NCI-H2107 (cell line): ENCODE measurements at regions not wholly inside any gene's neighbourhood (a gene's known extent, or its start where the extent isn't known, plus 50 kb on each side); places are given as distances from the start of the nearest gene placed in this dataset.

Experiments used
- DNase-seq: peaks from one replicate; lab custom pipeline; 2025; lab: John Stamatoyannopoulos, UW

GRCh38 chr10:36373424-36374096, 731.5 kb upstream of the FZD8 start:
- DNase-seq, result no peak

- DNase-seq, result no peak
These were observed 725.3 kb upstream of the FZD8 start for GRCh38 chr10:36367362-36367761.

- no peak for DNase-seq
These were observed 724.7 kb upstream of the FZD8 start for GRCh38 chr10:36366843-36367242.

- DNase-seq, result no peak
These were observed 724.0 kb upstream of the FZD8 start for GRCh38 chr10:36366065-36366464.

- DNase-seq, result no peak
These were observed 720.2 kb upstream of the FZD8 start for GRCh38 chr10:36362257-36362656.

GRCh38 chr10:36358736-36359135, 716.6 kb upstream of the FZD8 start:
- DNase-seq, result no peak

- no peak for DNase-seq
These were observed 712.5 kb upstream of the FZD8 start for GRCh38 chr10:36354633-36355032.

- no peak for DNase-seq
These were observed 709.1 kb upstream of the FZD8 start for GRCh38 chr10:36351159-36351558.

GRCh38 chr10:36349445-36350078, 707.5 kb upstream of the FZD8 start:
- no peak for DNase-seq

GRCh38 chr10:36345807-36346206, 703.7 kb upstream of the FZD8 start:
- no peak for DNase-seq

- DNase-seq, result no peak
These were observed 703.1 kb upstream of the FZD8 start for GRCh38 chr10:36345175-36345533.

GRCh38 chr10:36344240-36345174, 702.4 kb upstream of the FZD8 start:
- DNase-seq, result no peak

GRCh38 chr10:36342781-36343180, 700.7 kb upstream of the FZD8 start:
- DNase-seq, result no peak

GRCh38 chr10:36341471-36341870, 699.4 kb upstream of the FZD8 start:
- no peak for DNase-seq

- no peak for DNase-seq
These were observed 694.2 kb upstream of the FZD8 start for GRCh38 chr10:36336315-36336714.

- no peak for DNase-seq
These were observed 691.4 kb upstream of the FZD8 start for GRCh38 chr10:36333446-36333845.

GRCh38 chr10:36332926-36333325, 690.8 kb upstream of the FZD8 start:
- DNase-seq, result no peak

GRCh38 chr10:36331121-36331520, 689.0 kb upstream of the FZD8 start:
- no peak for DNase-seq

GRCh38 chr10:36325815-36326214, 683.7 kb upstream of the FZD8 start:
- no peak for DNase-seq

- DNase-seq, result no peak
These were observed 682.7 kb upstream of the FZD8 start for GRCh38 chr10:36324831-36325230.

GRCh38 chr10:36313142-36313541, 671.0 kb upstream of the FZD8 start:
- peak; percentile 21 for DNase-seq

GRCh38 chr10:36303896-36304295, 661.8 kb upstream of the FZD8 start:
- DNase-seq, result no peak

GRCh38 chr10:36302086-36302485, 660.0 kb upstream of the FZD8 start:
- DNase-seq, result no peak
